SU-DHL-6 (cell line): ENCODE measurements at regions not wholly inside any gene's neighbourhood (a gene's known extent, or its start where the extent isn't known, plus 50 kb on each side); places are given as distances from the start of the nearest gene placed in this dataset.

Experiments
- H2AFZ ChIP-seq: fragments of 200-600 bp; sonication (generic); 2 replicates; pipeline ENCODE4 v1.6.1; 2014; ENCODE audit warnings: low read depth, mild to moderate bottlenecking, moderate library complexity, mixed read lengths, antibody characterized with exemption, low read length; ENCODE audit not compliant: severe bottlenecking
- H3F3A ChIP-seq: fragments of 200-600 bp; shearing (Covaris generic); 2 replicates; pipeline ENCODE4 v1.6.0; 2016; ENCODE audit warnings: antibody characterized with exemption, mild to moderate bottlenecking; ENCODE audit not compliant: insufficient read depth
- H3K27ac ChIP-seq: fragments of 200-600 bp; sonication (generic); 2 replicates; pipeline ENCODE4 v1.5.1; 2016; ENCODE audit warnings: low read depth, mild to moderate bottlenecking, low read length, moderate library complexity, mixed read lengths
- H3K27me3 ChIP-seq: fragments of 200-600 bp; sonication (generic), shearing (Covaris generic); 2 replicates; pipeline ENCODE4 v1.6.0; 2014; ENCODE audit warnings: mild to moderate bottlenecking, low read length
- H3K36me3 ChIP-seq: fragments of 200-600 bp; sonication (generic); 2 replicates; pipeline ENCODE4 v1.6.1; 2014; ENCODE audit warnings: mild to moderate bottlenecking, low read length, mixed read lengths
- H3K4me2 ChIP-seq: fragments of 300-600, 200-600 bp; shearing (Covaris generic), sonication (generic); 2 replicates; pipeline ENCODE4 v1.6.0; 2014; ENCODE audit warnings: low read length, low read depth, mild to moderate bottlenecking; ENCODE audit not compliant: poor library complexity, severe bottlenecking
- H3K4me3 ChIP-seq: fragments of 200-600 bp; sonication (generic); 2 replicates; pipeline ENCODE4 v1.5.1; 2014; ENCODE audit warnings: antibody characterized with exemption, low read length, mild to moderate bottlenecking, mixed read lengths; ENCODE audit not compliant: insufficient read depth, poor library complexity, severe bottlenecking
- H3K79me2 ChIP-seq: fragments of 200-600 bp; sonication (generic); 2 replicates; pipeline ENCODE4 v1.6.1; 2014; ENCODE audit warnings: mild to moderate bottlenecking, low read length, moderate library complexity; ENCODE audit not compliant: insufficient read depth
- H3K9ac ChIP-seq: fragments of 200-600 bp; sonication (generic); 2 replicates; pipeline ENCODE4 v1.7.0; 2014; ENCODE audit warnings: mild to moderate bottlenecking, low read length
- H3K9me2 ChIP-seq: fragments of 200-600 bp; sonication (generic); replicated peaks from 2 replicates; pipeline ENCODE4 v1.6.1; 2014; ENCODE audit warnings: low read length; ENCODE audit not compliant: insufficient read depth
- H3K9me3 ChIP-seq: fragments of 200-600 bp; sonication (generic); 2 replicates; pipeline ENCODE4 v1.6.1; 2014; ENCODE audit warnings: low read length, mixed read lengths; ENCODE audit not compliant: insufficient read depth
- H4K20me1 ChIP-seq: fragments of 200-600 bp; sonication (generic); 2 replicates; pipeline ENCODE4 v1.6.1; 2014; ENCODE audit warnings: low read depth, mild to moderate bottlenecking, antibody characterized with exemption, low read length, moderate library complexity, mixed read lengths
- EZH2phosphoT487 ChIP-seq: fragments of 200-600 bp; sonication (generic), shearing (Covaris generic); conservative IDR thresholded peaks from 2 replicates; pipeline ENCODE4 v1.6.1; 2018; ENCODE audit warnings: mild to moderate bottlenecking, antibody characterized with exemption, low read length, moderate library complexity, mixed read lengths
- TF ChIP-seq, protein P1 (sequence below): fragments of 200-600 bp; sonication (generic); IDR thresholded peaks from one replicate; pipeline ENCODE4 v1.5.1; 2017; ENCODE audit warnings: antibody characterized with exemption, mild to moderate bottlenecking, low read length, moderate library complexity; ENCODE audit not compliant: insufficient read depth, poor library complexity, severe bottlenecking

DNA sequence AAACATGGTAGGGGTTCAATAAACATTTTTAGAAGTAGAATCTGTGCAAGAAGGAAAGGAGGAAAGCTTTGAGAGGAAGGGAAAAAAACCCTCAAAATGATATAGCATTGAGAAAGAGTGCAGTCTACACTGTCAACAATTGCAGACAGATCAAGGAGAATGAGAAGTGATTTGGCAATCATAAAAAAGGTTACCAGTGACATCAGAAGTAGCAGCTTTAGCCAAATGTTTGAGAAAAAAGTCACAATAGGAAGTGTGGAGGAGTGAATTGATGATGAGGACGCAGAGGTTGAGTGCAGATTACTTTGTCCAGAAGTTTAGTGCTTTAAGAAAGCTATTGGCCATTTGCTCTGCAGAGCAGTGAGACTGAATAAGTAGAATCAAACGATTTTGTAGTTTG lies 155.0 kb downstream of the GJA1 start:
- H3K36me3 ChIP-seq = no peaks in the 10 kb centered on the region
- TF ChIP-seq, protein P1, sequence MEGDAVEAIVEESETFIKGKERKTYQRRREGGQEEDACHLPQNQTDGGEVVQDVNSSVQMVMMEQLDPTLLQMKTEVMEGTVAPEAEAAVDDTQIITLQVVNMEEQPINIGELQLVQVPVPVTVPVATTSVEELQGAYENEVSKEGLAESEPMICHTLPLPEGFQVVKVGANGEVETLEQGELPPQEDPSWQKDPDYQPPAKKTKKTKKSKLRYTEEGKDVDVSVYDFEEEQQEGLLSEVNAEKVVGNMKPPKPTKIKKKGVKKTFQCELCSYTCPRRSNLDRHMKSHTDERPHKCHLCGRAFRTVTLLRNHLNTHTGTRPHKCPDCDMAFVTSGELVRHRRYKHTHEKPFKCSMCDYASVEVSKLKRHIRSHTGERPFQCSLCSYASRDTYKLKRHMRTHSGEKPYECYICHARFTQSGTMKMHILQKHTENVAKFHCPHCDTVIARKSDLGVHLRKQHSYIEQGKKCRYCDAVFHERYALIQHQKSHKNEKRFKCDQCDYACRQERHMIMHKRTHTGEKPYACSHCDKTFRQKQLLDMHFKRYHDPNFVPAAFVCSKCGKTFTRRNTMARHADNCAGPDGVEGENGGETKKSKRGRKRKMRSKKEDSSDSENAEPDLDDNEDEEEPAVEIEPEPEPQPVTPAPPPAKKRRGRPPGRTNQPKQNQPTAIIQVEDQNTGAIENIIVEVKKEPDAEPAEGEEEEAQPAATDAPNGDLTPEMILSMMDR = no peak
- no peak for TF ChIP-seq EZH2phosphoT487
- H4K20me1 ChIP-seq = no peaks in the 10 kb centered on the region
- H3K27ac ChIP-seq = no peak overlapping the region
- H3F3A ChIP-seq = no peaks in the 10 kb centered on the region
- no peak overlapping the region for H3K4me2 ChIP-seq
- H3K79me2 ChIP-seq = no peaks in the 10 kb centered on the region
- H3K9me2 ChIP-seq = no peaks in the 10 kb centered on the region
- no peak overlapping the region for H2AFZ ChIP-seq
- H3K27me3 ChIP-seq = no peaks in the 10 kb centered on the region
- no peaks in the 10 kb centered on the region for H3K9me3 ChIP-seq
- H3K4me3 ChIP-seq = no peak overlapping the region
- H3K9ac ChIP-seq = no peak overlapping the region

DNA sequence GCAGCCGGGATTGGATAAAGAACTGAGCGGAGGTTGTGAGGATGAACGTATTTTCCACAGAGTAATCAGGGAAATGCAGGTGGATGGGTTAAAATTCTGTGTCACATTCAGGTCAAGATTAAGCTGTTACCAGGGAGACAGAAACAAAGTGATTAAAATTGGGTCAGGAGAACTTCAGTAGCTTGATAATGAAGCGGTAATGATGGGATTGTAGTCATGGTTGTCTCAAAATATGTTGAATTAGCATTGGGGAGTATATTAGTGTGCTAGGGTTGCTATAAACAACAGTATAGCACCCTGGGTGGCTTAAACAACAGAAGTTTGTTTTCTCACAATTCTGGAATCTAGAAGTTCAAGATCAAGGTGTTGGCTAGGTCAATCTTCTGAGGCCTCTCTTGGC lies 155.5 kb downstream of the GJA1 start:
- no peaks in the 10 kb centered on the region for H3K27me3 ChIP-seq
- H3K4me2 ChIP-seq = no peak overlapping the region
- H4K20me1 ChIP-seq = no peaks in the 10 kb centered on the region
- no peaks in the 10 kb centered on the region for H3K36me3 ChIP-seq
- H3K79me2 ChIP-seq = no peaks in the 10 kb centered on the region
- no peak for TF ChIP-seq EZH2phosphoT487
- no peak overlapping the region for H3K4me3 ChIP-seq
- H3K27ac ChIP-seq = no peak overlapping the region
- no peaks in the 10 kb centered on the region for H3K9me2 ChIP-seq
- H3K9me3 ChIP-seq = no peaks in the 10 kb centered on the region
- H3F3A ChIP-seq = no peaks in the 10 kb centered on the region
- no peak overlapping the region for H2AFZ ChIP-seq
- H3K9ac ChIP-seq = no peak overlapping the region

DNA sequence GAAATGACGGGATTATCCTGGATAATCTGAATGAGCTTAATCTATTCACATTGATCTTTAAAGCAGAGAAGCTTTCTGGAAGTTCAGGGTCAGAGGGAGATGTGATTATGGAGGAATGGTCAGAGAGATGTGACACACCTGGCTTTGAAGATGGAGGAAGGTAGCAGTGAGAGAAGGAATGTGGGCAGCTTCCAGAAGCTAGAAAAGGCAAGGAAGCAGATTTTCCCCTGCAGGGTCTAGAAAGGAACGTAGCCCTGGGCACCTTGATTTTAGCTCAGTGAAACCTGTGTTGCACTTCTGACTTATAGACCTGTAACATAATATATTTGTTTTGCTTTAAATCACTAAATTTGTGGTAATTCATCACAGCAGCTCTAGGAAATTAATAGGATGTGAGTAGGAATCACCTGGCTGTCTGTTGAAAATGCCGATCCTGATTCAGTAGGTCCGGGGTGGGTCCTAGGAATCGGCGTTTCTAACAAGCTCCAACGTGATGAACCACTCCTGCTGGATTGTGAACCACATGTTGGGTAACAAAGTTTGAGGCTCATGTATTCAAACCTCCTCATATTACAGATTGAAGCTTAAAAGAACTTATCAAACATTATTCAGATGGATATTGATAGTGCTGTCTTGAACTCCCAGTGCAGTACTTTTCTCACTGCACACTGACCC lies 157.0 kb downstream of the GJA1 start:
- no peaks in the 10 kb centered on the region for H3K9me3 ChIP-seq
- H3K4me3 ChIP-seq = no peak overlapping the region
- H3K36me3 ChIP-seq = no peaks in the 10 kb centered on the region
- H3K27ac ChIP-seq = no peak overlapping the region
- H3K27me3 ChIP-seq = no peaks in the 10 kb centered on the region
- H3F3A ChIP-seq = no peaks in the 10 kb centered on the region
- no peaks in the 10 kb centered on the region for H3K79me2 ChIP-seq
- no peaks in the 10 kb centered on the region for H4K20me1 ChIP-seq
- no peak overlapping the region for H2AFZ ChIP-seq
- TF ChIP-seq, protein P1 = no peak
- TF ChIP-seq EZH2phosphoT487 = no peak
- H3K9me2 ChIP-seq = no peaks in the 10 kb centered on the region
- no peak overlapping the region for H3K4me2 ChIP-seq
- no peak overlapping the region for H3K9ac ChIP-seq

DNA sequence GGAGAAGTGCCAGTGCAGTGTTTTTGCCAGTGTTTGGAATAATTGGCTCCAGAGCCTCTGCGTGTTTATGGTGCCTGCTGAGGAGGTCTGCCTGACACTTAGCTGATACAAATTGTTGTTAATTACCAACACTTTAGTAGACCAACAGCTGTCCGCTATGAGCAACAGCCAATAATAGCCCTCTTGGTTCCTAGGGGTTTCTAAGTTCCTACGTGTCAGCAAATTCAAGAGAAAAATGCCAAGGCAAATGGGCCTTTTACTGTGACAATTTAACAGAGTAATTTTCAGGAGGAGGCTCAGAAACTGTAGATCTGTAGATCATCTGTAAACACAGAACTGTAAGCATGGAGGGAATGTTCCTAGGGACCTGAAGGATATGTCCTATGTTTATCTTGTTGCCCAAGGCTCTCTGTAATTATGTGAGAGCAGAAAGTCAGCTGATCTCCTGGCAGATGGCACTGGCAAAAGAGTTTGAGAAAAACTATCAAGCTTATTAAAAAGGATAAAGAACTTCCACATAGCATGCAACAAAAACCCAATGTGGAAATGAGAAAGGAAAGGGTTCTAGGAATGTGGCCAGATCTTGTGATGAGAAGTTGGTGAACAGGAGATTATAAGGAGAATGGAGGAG lies 157.7 kb downstream of the GJA1 start:
- Histone ChIP-seq H3K4me2 (no peak overlapping the region), H2AFZ (no peak overlapping the region), H3K79me2 (no peaks in the 10 kb centered on the region), H4K20me1 (no peaks in the 10 kb centered on the region), H3K4me3 (no peak overlapping the region), H3K9me3 (no peaks in the 10 kb centered on the region), H3F3A (no peaks in the 10 kb centered on the region), H3K9ac (no peak overlapping the region), H3K27ac (no peak overlapping the region), H3K9me2 (no peaks in the 10 kb centered on the region), H3K36me3 (no peaks in the 10 kb centered on the region), H3K27me3 (no peaks in the 10 kb centered on the region)
- no peak for TF ChIP-seq EZH2phosphoT487
- TF ChIP-seq, protein P1 = no peak
